Right ventricle myocardium superior (tissue), 1 donor: ENCODE measurements at regions not wholly inside any gene's neighbourhood (a gene's known extent, or its start where the extent isn't known, plus 50 kb on each side); places are given as distances from the start of the nearest gene placed in this dataset.
"Not testable (repeated sequence)": the region's sequence is repeated elsewhere in the genome, so short reads cannot be mapped to it uniquely, and the experiment has no call there.

Experiments
- ATAC-seq: fragments of 200-7000 bp; cut with Tn5 transposase; one replicate; pipeline ENCODE4 v1.9.1; 2020; ENCODE audit warnings: mild to moderate bottlenecking; ENCODE audit not compliant: poor library complexity
- DNase-seq: peaks from one replicate; pipeline ENCODE4 v3.0.0-alpha.2; 2020
- intact Hi-C: fragments of 100-400 bp; cut with DNase I; formaldehyde crosslinking; loops from one replicate; pipeline ENCODE4 v1.11.2; 2022
- donor health status: DM: no; HTN: yes; CAD: no; lungs with severe emphysema.

- DNase-seq (no peak), ATAC-seq (no peak)
- intact Hi-C loops = no loop called here
These were observed 97.6 kb downstream of the MYCN start for GRCh38 chr2:16037808-16038457.

GRCh38 chr2:16036951-16037350, 96.6 kb downstream of the MYCN start:
- intact Hi-C loops = no loop called here
- DNase-seq (no peak), ATAC-seq (no peak)

- intact Hi-C loops = no loop called here
- ATAC-seq (no peak), DNase-seq (no peak)
These were observed 95.7 kb downstream of the MYCN start for GRCh38 chr2:16035747-16036745.

- no peak for ATAC-seq
- no peak for DNase-seq
- intact Hi-C loops = no loop called here
These were observed 94.8 kb downstream of the MYCN start for GRCh38 chr2:16034975-16035746.

GRCh38 chr2:16034151-16034974, 94.0 kb downstream of the MYCN start:
- intact Hi-C loops = no loop called here
- ATAC-seq (no peak), DNase-seq (no peak)

GRCh38 chr2:16033032-16033293, 92.6 kb downstream of the MYCN start:
- ATAC-seq (no peak), DNase-seq (no peak)
- intact Hi-C loops = no loop called here

- intact Hi-C loops = no loop called here
- DNase-seq (no peak), ATAC-seq (no peak)
These were observed 92.1 kb downstream of the MYCN start for GRCh38 chr2:16032282-16033031.

- ATAC-seq (no peak), DNase-seq (no peak)
- intact Hi-C loops = no loop called here
These were observed 91.5 kb downstream of the MYCN start for GRCh38 chr2:16031848-16032159.

- DNase-seq (no peak), ATAC-seq (no peak)
- intact Hi-C loops = no loop called here
These were observed 90.9 kb downstream of the MYCN start for GRCh38 chr2:16031058-16031847.

GRCh38 chr2:16030206-16031057, 90.1 kb downstream of the MYCN start:
- intact Hi-C loops = no loop called here
- ATAC-seq = no peak

GRCh38 chr2:16028644-16029043, 88.3 kb downstream of the MYCN start:
- ATAC-seq (no peak), DNase-seq (no peak)
- intact Hi-C loops = no loop called here

More at GRCh38 chr2:16030206-16031057, 90.1 kb downstream of the MYCN start:
- DNase-seq = no peak

- no peak for DNase-seq
- intact Hi-C loops = no loop called here
- no peak for ATAC-seq
These were observed 86.6 kb downstream of the MYCN start for GRCh38 chr2:16026816-16027501.

- ATAC-seq = no peak
- no peak for DNase-seq
- intact Hi-C loops = no loop called here
These were observed 85.7 kb downstream of the MYCN start for GRCh38 chr2:16025876-16026640.

GRCh38 chr2:16025211-16025875, 85.0 kb downstream of the MYCN start:
- no peak for DNase-seq
- intact Hi-C loops = no loop called here
- no peak for ATAC-seq

- DNase-seq, ATAC-seq, intact Hi-C loops: not testable (repeated sequence)
These were observed 84.3 kb downstream of the MYCN start for GRCh38 chr2:16024628-16025027.
